GM12874 (cell line): ENCODE measurements at regions not wholly inside any gene's neighbourhood (a gene's known extent, or its start where the extent isn't known, plus 50 kb on each side); places are given as distances from the start of the nearest gene placed in this dataset.

Experiments used
- CTCF ChIP-seq: IDR thresholded peaks from 2 replicates; pipeline ENCODE4 v1.5.1; 2011; ENCODE audit warnings: low read depth, mild to moderate bottlenecking, control low read depth, low read length, moderate library complexity; ENCODE audit not compliant: insufficient read depth

- TF ChIP-seq CTCF = no peak
These were observed 663.9 kb upstream of the CHAC2 start for GRCh38 chr2:53103679-53104078.

- TF ChIP-seq CTCF = no peak
These were observed 668.9 kb upstream of the CHAC2 start for GRCh38 chr2:53098696-53099078.

- TF ChIP-seq CTCF = no peak
These were observed 671.3 kb upstream of the CHAC2 start for GRCh38 chr2:53096351-53096750.

GRCh38 chr2:53095664-53096063, 671.9 kb upstream of the CHAC2 start:
- no peak for TF ChIP-seq CTCF

GRCh38 chr2:53095227-53095626, 672.4 kb upstream of the CHAC2 start:
- TF ChIP-seq CTCF = no peak

- no peak for TF ChIP-seq CTCF
These were observed 674.2 kb upstream of the CHAC2 start for GRCh38 chr2:53093355-53093754.

GRCh38 chr2:53091183-53091582, 676.4 kb upstream of the CHAC2 start:
- no peak for TF ChIP-seq CTCF
